Heart left ventricle (tissue), 13 donors: ENCODE measurements at regions not wholly inside any gene's neighbourhood (a gene's known extent, or its start where the extent isn't known, plus 50 kb on each side); places are given as distances from the start of the nearest gene placed in this dataset.

Source experiments
- CTCF ChIP-seq, 12 donors: fragments of 200-600 bp; sonication (generic) in 4 of 12; IDR thresholded peaks; one replicate each; pipeline versions ENCODE4 v1.5.0 to v1.8.0; 2018 to 2022; ENCODE audit warnings: antibody characterized with exemption in 12 of 12, mild to moderate bottlenecking in 5 of 12
- POLR2A ChIP-seq, 2 donors: fragments of 450-650 bp; IDR thresholded peaks; one replicate each; pipeline ENCODE4 v1.6.1; 2017; ENCODE audit warnings: antibody characterized with exemption in 2 of 2, mild to moderate bottlenecking in 2 of 2, moderate library complexity in 2 of 2
- donor health status: ischemic (EF 13 %, LVEDD 7.1; RV severe dilation, severe dysfunction).
- donor health status: DM: no; HTN: yes; CAD: no.
- donor health status: DM: no; HTN: no; CAD: no.
- donor health status: ischemic (EF 25% LVEDD 6.9; RV normal size, moderate dysfunction).
- donor health status: ischemic (EF 25% LVEDD 5.7; RV mildly dilated, moderate dysfunction).
- donor health status: ischemic (EF 35%, LVEDD 5.7; RV mildly dilated, moderate dysfunction).
- donor health status: nonischemic (EF 11% LVEDD 7.7; RV severe dilation, severe dysfunction).
- donor health status: DM: yes; HTN: yes; CAD: no.
- donor health status: PGD.
- donor health status: ischemic (EF 29% LVEDD 5.4; RV normal size, mild dysfunction).
- donor health status: nonischemic (EF 23%, LVEDD 6.1; RV moderate dilation, normal function).

DNA sequence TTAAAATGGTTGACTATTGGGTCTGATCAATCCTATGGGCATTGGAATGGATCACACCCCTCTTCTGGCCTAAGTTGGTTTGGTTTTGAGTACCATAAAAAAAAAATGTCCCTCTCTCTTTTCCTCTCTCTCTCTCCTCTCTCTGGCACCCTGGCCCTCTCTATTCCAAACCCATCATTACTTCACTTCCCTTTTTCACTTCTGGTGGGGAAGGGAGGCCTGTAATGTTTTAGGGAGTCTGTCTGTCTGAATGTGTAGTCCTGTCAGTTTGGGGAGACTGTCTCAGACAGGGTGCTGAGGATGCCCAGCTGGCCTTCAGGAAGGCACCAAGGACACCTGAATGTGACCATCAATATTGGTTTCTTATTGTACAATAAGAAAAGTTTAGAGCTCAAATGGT is 165.8 kb downstream of the CD24 start:
- TF ChIP-seq CTCF (IDR thresholded peaks at IDR 0.05) (no peak), POLR2A (IDR thresholded peaks at IDR 0.05) (no peak)
